Peyer's patch (tissue), 4 donors: ENCODE measurements at regions not wholly inside any gene's neighbourhood (a gene's known extent, or its start where the extent isn't known, plus 50 kb on each side); places are given as distances from the start of the nearest gene placed in this dataset.

Experiments
- CTCF ChIP-seq, 6 experiments: fragments of 450-650 bp in 4 of 6; fragments of 200-600 bp in 2 of 6; sonication (generic) in 1 of 6; IDR thresholded peaks; one replicate each; pipeline ENCODE4 v1.5.1; 2017 to 2019; ENCODE audit warnings: antibody characterized with exemption in 6 of 6, mild to moderate bottlenecking in 3 of 6, moderate library complexity in 1 of 6
- POLR2A ChIP-seq, 2 donors: fragments of 450-650 bp; IDR thresholded peaks; one replicate each; pipeline ENCODE4 v1.5.1; 2017; ENCODE audit warnings: antibody characterized with exemption in 2 of 2, mild to moderate bottlenecking in 2 of 2, moderate library complexity in 2 of 2

- no peak for TF ChIP-seq CTCF (IDR thresholded peaks at IDR 0.05)
- no peak for TF ChIP-seq POLR2A (IDR thresholded peaks at IDR 0.05)
Observed at GRCh38 chr4:57305836-57306235, 195.7 kb upstream of the IGFBP7 start.
